ENCODE measurements at regions not wholly inside any gene's neighbourhood (a gene's known extent, or its start where the extent isn't known, plus 50 kb on each side); places are given as distances from the start of the nearest gene placed in this dataset.
"Not testable (repeated sequence)": the region's sequence is repeated elsewhere in the genome, so short reads cannot be mapped to it uniquely, and the experiment has no call there.

DNA sequence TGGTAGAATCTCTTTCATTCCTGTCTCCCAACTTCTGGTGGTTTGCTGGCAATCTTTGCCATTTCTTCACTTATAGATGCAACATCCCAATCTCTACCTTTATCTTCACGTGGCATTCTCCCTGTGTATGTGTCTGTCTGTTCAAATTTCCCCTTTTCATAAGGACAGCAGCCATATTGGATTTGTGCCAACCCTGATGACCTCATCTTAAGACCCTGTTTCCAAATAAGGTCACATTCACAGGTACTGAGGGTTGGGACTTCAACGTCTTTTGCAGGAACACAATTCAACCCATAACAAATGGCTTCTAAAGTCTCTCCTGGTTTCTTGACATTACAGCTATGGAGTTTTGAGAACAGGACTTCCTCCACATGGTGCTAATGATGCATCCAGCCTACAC lies 84.5 kb upstream of the OLIG2 start:
- no peak for DNase-seq

- no peak for DNase-seq
These were observed 79.1 kb upstream of the OLIG2 start for GRCh38 chr21:32946654-32947053.

GRCh38 chr21:32947736-32948135 lies 78.0 kb upstream of the OLIG2 start:
- DNase-seq = no peak

DNA sequence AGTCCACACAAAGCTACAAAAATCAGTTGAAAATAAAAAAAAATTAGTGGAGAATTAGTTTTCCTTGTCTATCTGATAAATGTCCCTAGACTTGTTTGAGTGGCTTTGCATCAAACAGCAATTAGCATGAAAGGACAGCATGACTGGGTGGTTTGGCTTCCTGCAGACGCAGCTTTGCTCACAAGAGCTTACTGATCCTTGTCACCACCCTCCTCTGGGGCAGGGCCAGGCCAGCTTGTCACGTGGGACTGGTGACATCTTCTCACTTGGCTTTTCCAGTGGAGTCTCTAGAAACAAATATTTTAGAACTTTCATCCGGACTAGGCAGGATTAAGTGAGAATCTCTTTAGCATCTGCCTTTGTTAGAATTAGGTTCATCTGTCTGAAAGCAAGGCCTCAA lies 76.0 kb upstream of the OLIG2 start:
- no peak for DNase-seq

- no peak for DNase-seq
These were observed 74.7 kb upstream of the OLIG2 start for GRCh38 chr21:32951041-32951440.

DNA sequence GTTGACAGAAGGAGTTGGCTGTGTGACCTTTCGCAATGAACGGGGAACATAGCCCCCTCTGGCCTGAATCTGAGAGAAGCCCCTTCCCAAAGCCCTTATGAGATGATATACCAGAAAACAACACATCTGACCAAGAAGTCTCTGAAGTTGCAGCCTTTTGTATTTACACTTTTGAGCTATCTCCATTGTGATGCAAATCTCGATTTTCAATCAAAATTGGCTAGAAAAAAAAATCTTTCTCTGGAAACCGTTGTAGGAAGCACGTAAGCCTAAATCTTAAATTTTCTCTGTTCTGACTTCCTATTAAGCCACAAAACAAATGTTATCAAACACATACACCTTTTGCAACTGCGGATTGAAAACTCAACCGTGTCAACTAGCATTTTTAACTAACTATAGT lies 71.4 kb upstream of the OLIG2 start:
- DNase-seq = no peak

GRCh38 chr21:32955311-32956060 lies 70.2 kb upstream of the OLIG2 start:
- DNase-seq = no peak

- no peak for DNase-seq
These were observed 69.6 kb upstream of the OLIG2 start for GRCh38 chr21:32956061-32956656.

DNA sequence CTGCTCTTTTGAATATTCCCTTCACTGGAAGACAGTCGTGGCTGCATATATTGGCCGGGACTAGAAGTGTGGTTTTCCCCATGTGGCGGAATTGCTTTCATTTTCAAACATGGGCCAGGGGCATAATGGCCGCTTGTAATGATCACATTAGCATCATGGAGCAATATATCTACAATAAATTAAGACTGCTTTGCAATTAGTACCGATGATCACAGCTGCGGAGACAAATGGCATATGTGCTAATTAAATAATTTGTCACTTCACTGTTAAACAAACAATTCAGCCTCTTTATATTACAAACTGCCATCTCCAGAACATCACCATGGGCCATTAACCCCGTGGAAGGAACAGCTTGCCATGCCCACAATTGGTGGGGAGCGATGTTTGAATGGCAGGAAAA lies 68.2 kb upstream of the OLIG2 start:
- DNase-seq = no peak

- DNase-seq = no peak
These were observed 67.3 kb upstream of the OLIG2 start for GRCh38 chr21:32958288-32959002.

GRCh38 chr21:32962268-32962667 lies 63.5 kb upstream of the OLIG2 start:
- no peak for DNase-seq

DNA sequence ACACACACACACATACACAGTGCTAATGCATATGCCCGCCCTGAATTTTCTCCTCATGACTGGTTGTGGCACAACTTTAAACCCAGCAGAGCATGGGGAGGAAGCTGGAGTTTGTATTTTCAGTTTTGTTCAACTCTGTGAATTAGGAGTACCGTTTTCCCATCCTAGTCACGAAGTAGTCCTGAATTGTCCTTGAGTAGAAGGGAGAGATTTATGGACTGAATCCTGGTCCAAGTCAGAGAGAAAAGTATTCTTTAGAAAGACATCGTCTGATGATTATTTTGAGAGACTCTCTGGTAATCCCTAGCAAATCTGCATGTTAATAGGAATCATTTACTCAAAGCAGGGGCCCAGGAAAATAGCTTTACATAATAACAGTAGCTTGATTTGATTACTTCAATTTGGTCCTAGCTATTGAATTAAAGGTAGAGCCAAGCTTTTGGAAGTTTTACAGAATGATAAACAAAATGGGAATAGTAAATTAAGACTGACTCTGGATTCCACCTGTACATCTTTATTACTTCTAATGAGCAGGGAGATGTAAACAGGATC lies 60.5 kb upstream of the OLIG2 start:
- DNase-seq = no peak

DNA sequence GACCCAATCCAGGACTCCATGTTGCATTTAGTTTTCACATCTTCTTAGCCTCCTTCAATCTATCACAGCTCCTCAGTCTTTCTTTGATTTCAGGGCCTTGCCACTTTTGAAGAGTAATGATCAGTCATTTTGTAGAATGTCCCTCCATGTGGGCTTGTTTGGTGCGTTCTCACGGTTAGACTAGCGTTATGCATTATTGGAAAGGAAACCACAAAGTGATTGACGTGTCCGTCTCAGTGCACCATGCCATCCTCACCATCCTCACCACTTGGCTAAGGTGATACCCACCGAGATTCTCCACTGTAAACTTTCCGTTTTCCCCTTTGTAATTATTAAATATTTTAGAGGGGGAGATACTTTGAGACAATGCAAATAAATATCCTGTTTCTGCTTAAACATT lies 59.6 kb upstream of the OLIG2 start:
- no peak for DNase-seq

DNA sequence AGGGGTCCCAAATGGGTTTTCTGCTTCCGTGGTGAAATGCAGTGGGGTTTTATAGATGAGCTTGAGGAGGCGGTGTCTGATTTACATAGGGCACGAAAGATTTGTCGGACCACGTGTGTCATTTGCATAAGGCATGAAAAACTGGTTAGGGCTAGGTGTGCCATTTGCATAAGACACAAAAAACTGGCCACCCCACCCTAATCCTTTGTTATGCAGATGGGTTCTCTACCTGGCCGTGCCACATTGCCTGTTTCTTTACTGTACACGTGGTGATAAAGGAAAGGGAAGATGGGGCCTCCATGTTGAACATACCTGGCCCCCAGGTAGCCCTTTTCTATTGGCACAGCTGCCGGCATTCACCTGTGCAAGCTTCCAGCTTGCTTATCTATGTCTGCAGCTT lies 57.6 kb upstream of the OLIG2 start:
- DNase-seq = not testable (repeated sequence)

- no peak for DNase-seq
These were observed 51.1 kb upstream of the OLIG2 start for GRCh38 chr21:32974653-32975052.

- DNase-seq = no peak
These were observed 49.8 kb upstream of the OLIG2 start for GRCh38 chr21:32975811-32976431.
